Umbilical cord (tissue), 1 donor: ENCODE measurements at regions not wholly inside any gene's neighbourhood (a gene's known extent, or its start where the extent isn't known, plus 50 kb on each side); places are given as distances from the start of the nearest gene placed in this dataset.

Experiments used
- DNase-seq: peaks from one replicate; pipeline ENCODE4 v3.0.0-alpha.2; 2015; ENCODE audit warnings: low spot score

- no peak for DNase-seq
Measured at GRCh38 chr5:110109667-110110066, 419.9 kb downstream of the MAN2A1 start.

GRCh38 chr5:110112348-110112747 is 422.6 kb downstream of the MAN2A1 start:
- no peak for DNase-seq

- no peak for DNase-seq
Measured at GRCh38 chr5:110115503-110115902, 425.8 kb downstream of the MAN2A1 start.

- DNase-seq = no peak
Measured at GRCh38 chr5:110116539-110116938, 426.8 kb downstream of the MAN2A1 start.

- no peak for DNase-seq
Measured at GRCh38 chr5:110134963-110135935, 445.5 kb downstream of the MAN2A1 start.

GRCh38 chr5:110150199-110150598 is 460.5 kb downstream of the MAN2A1 start:
- no peak for DNase-seq

GRCh38 chr5:110159202-110159601 is 469.5 kb downstream of the MAN2A1 start:
- DNase-seq = no peak

- peak; percentile 2 for DNase-seq
Measured at GRCh38 chr5:110161162-110161561, 471.4 kb downstream of the MAN2A1 start.

GRCh38 chr5:110165366-110165765 is 475.6 kb downstream of the MAN2A1 start:
- no peak for DNase-seq

- DNase-seq = no peak
Measured at GRCh38 chr5:110167384-110167783, 477.7 kb downstream of the MAN2A1 start.

- DNase-seq = no peak
Measured at GRCh38 chr5:110169461-110169860, 479.7 kb downstream of the MAN2A1 start.

- DNase-seq = no peak
Measured at GRCh38 chr5:110177729-110178128, 488.0 kb downstream of the MAN2A1 start.

GRCh38 chr5:110179321-110179720 is 489.6 kb downstream of the MAN2A1 start:
- no peak for DNase-seq

- DNase-seq = no peak
Measured at GRCh38 chr5:110194191-110194590, 504.5 kb downstream of the MAN2A1 start.

- DNase-seq = no peak
Measured at GRCh38 chr5:110195288-110195687, 505.6 kb downstream of the MAN2A1 start.

GRCh38 chr5:110201791-110202190 is 512.1 kb downstream of the MAN2A1 start:
- DNase-seq = no peak

GRCh38 chr5:110203661-110204060 is 513.9 kb downstream of the MAN2A1 start:
- DNase-seq = no peak

- DNase-seq = no peak
Measured at GRCh38 chr5:110209401-110209800, 517.1 kb downstream of the TMEM232 start.

GRCh38 chr5:110218981-110219380 is 507.5 kb downstream of the TMEM232 start:
- DNase-seq = no peak

- DNase-seq = no peak
Measured at GRCh38 chr5:110219769-110220168, 506.7 kb downstream of the TMEM232 start.

GRCh38 chr5:110221036-110221435 is 505.4 kb downstream of the TMEM232 start:
- DNase-seq = no peak

- DNase-seq = no peak
Measured at GRCh38 chr5:110224050-110224449, 502.4 kb downstream of the TMEM232 start.

- no peak for DNase-seq
Measured at GRCh38 chr5:110225949-110226348, 500.5 kb downstream of the TMEM232 start.
